ENCODE measurements at regions not wholly inside any gene's neighbourhood (a gene's known extent, or its start where the extent isn't known, plus 50 kb on each side); places are given as distances from the start of the nearest gene placed in this dataset.
A peak's percentile ranks its signal among the peaks of the same experiment; 100 is the strongest.
"Not testable (repeated sequence)": the region's sequence is repeated elsewhere in the genome, so short reads cannot be mapped to it uniquely, and the experiment has no call there.

DNA sequence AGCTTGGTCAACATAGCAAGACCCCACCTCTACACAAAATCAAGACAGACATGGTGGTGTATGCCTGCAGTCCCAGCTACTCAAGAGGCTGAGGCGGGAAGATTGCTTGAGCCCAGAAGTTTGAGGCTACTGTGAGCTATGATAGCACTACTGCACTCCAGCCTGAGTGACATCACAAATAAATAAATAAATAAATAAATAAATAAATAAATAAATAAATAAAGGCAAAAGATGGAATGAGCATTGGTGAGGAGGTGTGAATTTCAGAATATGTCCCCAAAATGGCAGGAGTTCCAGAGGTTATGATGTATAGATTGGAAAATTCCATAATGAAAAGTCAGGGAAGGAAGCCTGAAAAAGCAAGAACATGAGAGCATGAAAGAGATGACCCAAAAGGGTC lies 249.9 kb downstream of the MEX3B start:
- no peak overlapping the region for H3K27ac ChIP-seq
- no peak for TF ChIP-seq ZFX (IDR thresholded peaks at IDR 0.05; ENCODE audit: borderline replicate concordance)
- TF ChIP-seq, protein P1, sequence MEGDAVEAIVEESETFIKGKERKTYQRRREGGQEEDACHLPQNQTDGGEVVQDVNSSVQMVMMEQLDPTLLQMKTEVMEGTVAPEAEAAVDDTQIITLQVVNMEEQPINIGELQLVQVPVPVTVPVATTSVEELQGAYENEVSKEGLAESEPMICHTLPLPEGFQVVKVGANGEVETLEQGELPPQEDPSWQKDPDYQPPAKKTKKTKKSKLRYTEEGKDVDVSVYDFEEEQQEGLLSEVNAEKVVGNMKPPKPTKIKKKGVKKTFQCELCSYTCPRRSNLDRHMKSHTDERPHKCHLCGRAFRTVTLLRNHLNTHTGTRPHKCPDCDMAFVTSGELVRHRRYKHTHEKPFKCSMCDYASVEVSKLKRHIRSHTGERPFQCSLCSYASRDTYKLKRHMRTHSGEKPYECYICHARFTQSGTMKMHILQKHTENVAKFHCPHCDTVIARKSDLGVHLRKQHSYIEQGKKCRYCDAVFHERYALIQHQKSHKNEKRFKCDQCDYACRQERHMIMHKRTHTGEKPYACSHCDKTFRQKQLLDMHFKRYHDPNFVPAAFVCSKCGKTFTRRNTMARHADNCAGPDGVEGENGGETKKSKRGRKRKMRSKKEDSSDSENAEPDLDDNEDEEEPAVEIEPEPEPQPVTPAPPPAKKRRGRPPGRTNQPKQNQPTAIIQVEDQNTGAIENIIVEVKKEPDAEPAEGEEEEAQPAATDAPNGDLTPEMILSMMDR (IDR thresholded peaks at IDR 0.05): no peak

DNA sequence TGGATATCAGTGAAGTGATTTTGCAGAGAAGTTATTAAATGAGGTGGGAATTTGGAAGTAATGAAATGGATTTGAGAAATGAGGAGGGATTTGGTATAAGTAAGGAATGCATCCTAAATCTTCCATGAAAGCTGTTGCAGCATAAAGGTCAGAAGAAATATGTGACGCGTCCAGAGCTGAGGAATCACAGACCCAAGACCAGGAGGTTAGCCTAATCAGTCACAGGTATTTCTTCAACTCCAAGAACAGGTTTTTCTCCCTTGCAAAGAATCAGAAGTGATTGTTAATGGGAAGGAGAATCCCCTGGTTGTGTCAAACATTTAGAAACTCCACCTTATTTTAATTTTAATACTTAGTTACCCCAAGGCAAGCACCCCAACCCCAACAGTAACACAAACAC lies 253.2 kb downstream of the MEX3B start:
- no peak for TF ChIP-seq ZFX (IDR thresholded peaks at IDR 0.05; ENCODE audit: borderline replicate concordance)
- TF ChIP-seq, protein P1 (IDR thresholded peaks at IDR 0.05): no peak
- peak overlapping the region; percentile 22; the same call in 1 of the 2 replicates for H3K27ac ChIP-seq

GRCh38 chr15:81791322-81791721 lies 254.5 kb downstream of the MEX3B start:
- H3K27ac ChIP-seq: not testable (repeated sequence)

DNA sequence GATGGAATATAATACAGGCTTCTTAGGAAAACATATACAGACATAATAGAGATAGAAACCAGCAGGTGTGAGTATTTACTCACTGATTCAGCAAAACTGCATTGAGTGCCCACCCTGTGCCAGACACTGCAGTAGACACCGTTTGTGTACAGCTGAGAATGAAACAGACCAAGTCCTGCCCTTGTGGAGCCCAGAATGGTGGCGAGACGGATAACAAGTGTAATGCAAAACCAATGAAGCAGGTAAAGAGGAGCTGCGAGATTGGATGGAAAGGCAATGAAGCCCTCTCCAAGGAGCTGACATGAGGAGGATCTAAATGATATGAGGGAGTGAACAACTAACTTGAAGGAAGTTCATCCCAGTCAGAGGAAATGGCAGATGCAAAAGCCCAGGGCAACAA lies 256.4 kb downstream of the MEX3B start:
- H3K27ac ChIP-seq: no peak overlapping the region
- no peak for TF ChIP-seq ZFX (IDR thresholded peaks at IDR 0.05; ENCODE audit: borderline replicate concordance)
- TF ChIP-seq, protein P1 (IDR thresholded peaks at IDR 0.05): no peak

DNA sequence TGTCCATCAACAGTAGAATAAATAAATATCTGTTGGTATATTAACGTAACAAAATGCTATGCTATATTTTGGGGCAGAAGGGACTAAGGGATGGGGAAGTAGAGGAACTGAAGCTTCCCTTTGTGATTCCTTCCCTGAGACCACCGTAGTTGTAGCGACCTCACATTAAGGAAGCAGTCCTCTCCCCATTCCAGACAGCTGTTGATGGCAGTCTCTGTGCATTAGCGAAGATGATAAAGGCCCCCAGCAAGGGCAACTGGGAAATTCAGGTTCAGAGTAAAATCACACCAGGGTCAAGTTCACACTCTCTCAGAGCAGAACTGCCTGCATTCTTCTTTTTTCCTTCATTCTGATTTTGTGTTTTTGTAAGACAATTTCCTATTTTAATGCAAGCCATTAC lies 259.0 kb downstream of the MEX3B start:
- TF ChIP-seq, protein P1 (IDR thresholded peaks at IDR 0.05): no peak
- TF ChIP-seq ZFX (IDR thresholded peaks at IDR 0.05; ENCODE audit: borderline replicate concordance): no peak

DNA sequence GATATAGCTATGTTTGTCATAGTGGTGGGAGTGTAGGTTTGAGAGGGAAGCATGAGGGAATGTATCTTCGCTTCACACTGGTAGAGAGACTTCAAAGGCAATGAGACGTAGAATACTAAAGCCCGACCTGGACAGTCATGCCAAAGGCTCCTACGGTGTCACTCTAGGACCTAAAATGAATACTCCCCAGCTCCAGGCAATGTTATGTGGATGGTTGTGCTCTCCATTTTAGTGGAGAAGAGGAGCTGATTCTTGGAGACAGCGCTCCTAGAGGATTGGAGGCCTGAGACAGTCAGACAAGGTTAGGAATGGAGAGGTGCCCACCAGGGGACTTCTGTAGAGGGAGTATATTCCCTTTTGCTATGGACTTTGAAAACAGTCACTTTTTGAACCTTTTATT lies 260.1 kb downstream of the MEX3B start:
- TF ChIP-seq, protein P1 (IDR thresholded peaks at IDR 0.05): no peak
- TF ChIP-seq ZFX (IDR thresholded peaks at IDR 0.05; ENCODE audit: borderline replicate concordance): no peak
- H3K27ac ChIP-seq: no peak overlapping the region

More for the DNA sequence above, 259.0 kb downstream of the MEX3B start:
- H3K27ac ChIP-seq: no peak overlapping the region

DNA sequence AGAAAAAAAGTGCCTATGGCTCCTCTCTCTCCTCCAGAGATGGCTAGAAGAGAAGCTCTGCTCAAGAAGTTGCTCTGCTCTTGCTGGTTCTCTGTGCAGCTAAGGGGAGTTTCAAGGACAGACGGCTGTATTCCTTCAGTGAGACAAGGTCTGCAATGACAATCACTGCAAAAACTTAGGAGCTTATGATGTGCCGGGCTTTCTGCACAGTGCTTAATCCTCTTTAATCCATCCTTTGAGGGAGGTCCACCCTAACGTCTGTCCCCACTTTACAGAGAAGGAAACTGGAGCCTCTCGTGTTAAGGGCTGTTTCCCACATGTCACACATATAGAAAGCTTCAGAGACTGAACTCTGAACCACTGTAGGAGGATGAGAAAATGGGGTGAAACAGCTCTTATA lies 260.6 kb downstream of the MEX3B start:
- no peak for TF ChIP-seq ZFX (IDR thresholded peaks at IDR 0.05; ENCODE audit: borderline replicate concordance)
- TF ChIP-seq, protein P1 (IDR thresholded peaks at IDR 0.05): no peak
- no peak overlapping the region for H3K27ac ChIP-seq

GRCh38 chr15:81784751-81785150 lies 261.1 kb downstream of the MEX3B start:
- TF ChIP-seq, protein P1 (IDR thresholded peaks at IDR 0.05): no peak
- TF ChIP-seq ZFX (IDR thresholded peaks at IDR 0.05; ENCODE audit: borderline replicate concordance): no peak
- H3K27ac ChIP-seq: no peak overlapping the region
